Ectodermal cell (in vitro differentiated cells): ENCODE measurements at regions not wholly inside any gene's neighbourhood (a gene's known extent, or its start where the extent isn't known, plus 50 kb on each side); places are given as distances from the start of the nearest gene placed in this dataset.
"Not testable (repeated sequence)": the region's sequence is repeated elsewhere in the genome, so short reads cannot be mapped to it uniquely, and the experiment has no call there.

ENCODE experiments used
- H3K27ac ChIP-seq: 2 replicates; pipeline ENCODE4 v1.7.0; 2013; ENCODE audit warnings: mild to moderate bottlenecking, low read depth, low read length; ENCODE audit not compliant: insufficient read depth, poor library complexity, severe bottlenecking
- H3K27me3 ChIP-seq: 2 replicates; pipeline ENCODE4 v1.7.0; 2013; ENCODE audit warnings: mild to moderate bottlenecking, low read length; ENCODE audit not compliant: insufficient read depth, control insufficient read depth, poor library complexity, severe bottlenecking
- H3K36me3 ChIP-seq: one replicate; pipeline ENCODE4 v1.7.0; 2013; ENCODE audit warnings: low read length; ENCODE audit not compliant: control insufficient read depth, insufficient read depth
- H3K4me1 ChIP-seq: one replicate; pipeline ENCODE4 v1.7.0; 2013; ENCODE audit warnings: low read length; ENCODE audit not compliant: control insufficient read depth, insufficient read depth
- H3K4me3 ChIP-seq: 2 replicates; pipeline ENCODE4 v1.7.0; 2013; ENCODE audit warnings: low read depth, low read length, control low read depth; ENCODE audit not compliant: insufficient read depth
- H3K9me3 ChIP-seq: 2 replicates; pipeline ENCODE4 v1.7.0; 2013; ENCODE audit warnings: mild to moderate bottlenecking, low read length, moderate library complexity; ENCODE audit not compliant: control insufficient read depth
- WGBS, 2 experiments: methylation state at CpG; one replicate each; pipeline ENCODE4 v1.1.7; 2013; ENCODE audit warnings: missing lambda C conversion rate in 2 of 2; 5-methylcytosine and 5-hydroxymethylcytosine counted together

GRCh38 chr7:85927226-85927625 is 716.5 kb upstream of the GRM3 start:
- Histone ChIP-seq H3K4me3 (no peak overlapping the region), H3K4me1 (no peaks in the 10 kb centered on the region), H3K27ac (no peak overlapping the region), H3K27me3 (no peaks in the 10 kb centered on the region), H3K9me3 (peaks cover 2% of the 10 kb centered on the region), H3K36me3 (no peaks in the 10 kb centered on the region)
- WGBS, 2 experiments: 90 to 93% methylated on average over 3 of the region's 3 CpGs

GRCh38 chr7:85924062-85924461 is 719.6 kb upstream of the GRM3 start:
- Histone ChIP-seq H3K27ac (no peak overlapping the region), H3K4me3 (no peak overlapping the region), H3K36me3 (no peaks in the 10 kb centered on the region), H3K9me3 (no peaks in the 10 kb centered on the region), H3K4me1 (no peaks in the 10 kb centered on the region), H3K27me3 (no peaks in the 10 kb centered on the region)
- WGBS, 2 experiments: 91 to 98% methylated on average over 1 of the region's 2 CpGs

GRCh38 chr7:85916016-85916415 is 727.7 kb upstream of the GRM3 start:
- Histone ChIP-seq H3K9me3 (no peaks in the 10 kb centered on the region), H3K4me1 (no peaks in the 10 kb centered on the region)

GRCh38 chr7:85914437-85914836 is 727.6 kb upstream of the SEMA3D start:
- no peaks in the 10 kb centered on the region for H3K9me3 ChIP-seq
- no peaks in the 10 kb centered on the region for H3K27me3 ChIP-seq
- H3K27ac ChIP-seq: no peak overlapping the region
- H3K4me1 ChIP-seq: no peaks in the 10 kb centered on the region
- WGBS, 2 experiments: 79 to 100% methylated on average over 1 of the region's 2 CpGs
- no peaks in the 10 kb centered on the region for H3K36me3 ChIP-seq
- H3K4me3 ChIP-seq: no peak overlapping the region

More at GRCh38 chr7:85916016-85916415, 727.7 kb upstream of the GRM3 start:
- Histone ChIP-seq H3K36me3 (no peaks in the 10 kb centered on the region), H3K4me3 (no peak overlapping the region), H3K27me3 (no peaks in the 10 kb centered on the region), H3K27ac (no peak overlapping the region)

GRCh38 chr7:85908051-85908450 is 721.2 kb upstream of the SEMA3D start:
- no peaks in the 10 kb centered on the region for H3K4me1 ChIP-seq
- H3K4me3 ChIP-seq: no peak overlapping the region
- H3K9me3 ChIP-seq: no peaks in the 10 kb centered on the region
- 83 to 100% methylated on average over 1 of the region's 1 CpG for WGBS, 2 experiments
- H3K36me3 ChIP-seq: no peaks in the 10 kb centered on the region
- no peaks in the 10 kb centered on the region for H3K27me3 ChIP-seq
- H3K27ac ChIP-seq: no peak overlapping the region

- WGBS, 2 experiments: 48 to 78% methylated on average over 1 of the region's 1 CpG
- no peaks in the 10 kb centered on the region for H3K9me3 ChIP-seq
- H3K27me3 ChIP-seq: no peaks in the 10 kb centered on the region
- no peak overlapping the region for H3K4me3 ChIP-seq
- no peaks in the 10 kb centered on the region for H3K36me3 ChIP-seq
- no peaks in the 10 kb centered on the region for H3K4me1 ChIP-seq
- H3K27ac ChIP-seq: no peak overlapping the region
Measured at GRCh38 chr7:85897967-85898366, 711.1 kb upstream of the SEMA3D start.

GRCh38 chr7:85896531-85896930 is 709.7 kb upstream of the SEMA3D start:
- Histone ChIP-seq H3K36me3 (no peaks in the 10 kb centered on the region), H3K4me3 (no peak overlapping the region), H3K27me3 (no peaks in the 10 kb centered on the region), H3K27ac (no peak overlapping the region), H3K4me1 (no peaks in the 10 kb centered on the region), H3K9me3 (no peaks in the 10 kb centered on the region)

GRCh38 chr7:85895835-85896234 is 709.0 kb upstream of the SEMA3D start:
- WGBS, 2 experiments: 100% methylated on average over 1 of the region's 1 CpG
- no peaks in the 10 kb centered on the region for H3K9me3 ChIP-seq
- H3K27me3 ChIP-seq: no peaks in the 10 kb centered on the region
- no peak overlapping the region for H3K4me3 ChIP-seq
- H3K27ac ChIP-seq: no peak overlapping the region
- H3K36me3 ChIP-seq: no peaks in the 10 kb centered on the region
- no peaks in the 10 kb centered on the region for H3K4me1 ChIP-seq

- not testable (repeated sequence) for H3K4me1 ChIP-seq, H3K27me3 ChIP-seq, H3K27ac ChIP-seq, H3K9me3 ChIP-seq, H3K4me3 ChIP-seq, H3K36me3 ChIP-seq
- 88 to 95% methylated on average over 3 to 5 of the region's 5 CpGs for WGBS, 2 experiments
Measured at GRCh38 chr7:85891900-85892299, 705.0 kb upstream of the SEMA3D start.

GRCh38 chr7:85890244-85890811 is 703.5 kb upstream of the SEMA3D start:
- no peaks in the 10 kb centered on the region for H3K27me3 ChIP-seq
- H3K27ac ChIP-seq: no peak overlapping the region
- H3K9me3 ChIP-seq: no peaks in the 10 kb centered on the region
- H3K4me3 ChIP-seq: no peak overlapping the region
- no peaks in the 10 kb centered on the region for H3K36me3 ChIP-seq
- H3K4me1 ChIP-seq: no peaks in the 10 kb centered on the region

- Histone ChIP-seq H3K27me3 (no peaks in the 10 kb centered on the region), H3K9me3 (no peaks in the 10 kb centered on the region), H3K4me1 (no peaks in the 10 kb centered on the region), H3K27ac (no peak overlapping the region), H3K36me3 (no peaks in the 10 kb centered on the region), H3K4me3 (no peak overlapping the region)
Measured at GRCh38 chr7:85887133-85887532, 700.3 kb upstream of the SEMA3D start.
